ENCODE measurements at regions not wholly inside any gene's neighbourhood (a gene's known extent, or its start where the extent isn't known, plus 50 kb on each side); places are given as distances from the start of the nearest gene placed in this dataset.

DNA sequence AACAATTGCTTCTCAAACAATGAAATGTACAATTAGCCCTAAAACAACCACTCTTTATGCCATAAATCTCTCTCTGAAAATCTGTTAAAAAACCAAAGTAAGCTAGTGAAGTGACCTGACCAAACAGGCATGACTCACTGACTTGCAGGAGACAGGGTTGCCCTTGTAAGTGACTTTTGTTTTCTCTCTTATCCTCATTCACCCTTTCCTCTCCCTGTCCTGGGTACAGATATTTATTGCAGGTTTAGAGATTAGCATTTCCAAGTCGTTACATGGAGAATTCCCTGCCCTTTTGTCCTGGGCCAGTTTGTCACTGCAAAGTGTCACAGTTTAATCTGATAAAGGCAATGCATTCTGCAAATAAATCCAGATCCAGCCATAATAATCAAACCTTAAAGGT lies 484.2 kb downstream of the IRX1 start:
- no peak overlapping the region for H3K27ac ChIP-seq
- TF ChIP-seq, protein P1, sequence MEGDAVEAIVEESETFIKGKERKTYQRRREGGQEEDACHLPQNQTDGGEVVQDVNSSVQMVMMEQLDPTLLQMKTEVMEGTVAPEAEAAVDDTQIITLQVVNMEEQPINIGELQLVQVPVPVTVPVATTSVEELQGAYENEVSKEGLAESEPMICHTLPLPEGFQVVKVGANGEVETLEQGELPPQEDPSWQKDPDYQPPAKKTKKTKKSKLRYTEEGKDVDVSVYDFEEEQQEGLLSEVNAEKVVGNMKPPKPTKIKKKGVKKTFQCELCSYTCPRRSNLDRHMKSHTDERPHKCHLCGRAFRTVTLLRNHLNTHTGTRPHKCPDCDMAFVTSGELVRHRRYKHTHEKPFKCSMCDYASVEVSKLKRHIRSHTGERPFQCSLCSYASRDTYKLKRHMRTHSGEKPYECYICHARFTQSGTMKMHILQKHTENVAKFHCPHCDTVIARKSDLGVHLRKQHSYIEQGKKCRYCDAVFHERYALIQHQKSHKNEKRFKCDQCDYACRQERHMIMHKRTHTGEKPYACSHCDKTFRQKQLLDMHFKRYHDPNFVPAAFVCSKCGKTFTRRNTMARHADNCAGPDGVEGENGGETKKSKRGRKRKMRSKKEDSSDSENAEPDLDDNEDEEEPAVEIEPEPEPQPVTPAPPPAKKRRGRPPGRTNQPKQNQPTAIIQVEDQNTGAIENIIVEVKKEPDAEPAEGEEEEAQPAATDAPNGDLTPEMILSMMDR (IDR thresholded peaks at IDR 0.05), result no peak
- TF ChIP-seq EP300 (IDR thresholded peaks at IDR 0.05) (no peak), POLR2A (IDR thresholded peaks at IDR 0.05) (no peak)
- H3K4me1 ChIP-seq (ENCODE audit: insufficient read depth), result no peaks in the 10 kb centered on the region
- WGBS, 3 donors, result 4 to 22% (median 4%) methylated on average over 1 of the region's 1 CpG
- H3K27me3 ChIP-seq, result no peaks in the 10 kb centered on the region
- no peaks in the 10 kb centered on the region for H3K9me3 ChIP-seq
- DNase-seq, result no peak
- intact Hi-C loops (cut with DNase I), result no loop called here
- H3K4me3 ChIP-seq, result no peak overlapping the region
- no peaks in the 10 kb centered on the region for H3K36me3 ChIP-seq

DNA sequence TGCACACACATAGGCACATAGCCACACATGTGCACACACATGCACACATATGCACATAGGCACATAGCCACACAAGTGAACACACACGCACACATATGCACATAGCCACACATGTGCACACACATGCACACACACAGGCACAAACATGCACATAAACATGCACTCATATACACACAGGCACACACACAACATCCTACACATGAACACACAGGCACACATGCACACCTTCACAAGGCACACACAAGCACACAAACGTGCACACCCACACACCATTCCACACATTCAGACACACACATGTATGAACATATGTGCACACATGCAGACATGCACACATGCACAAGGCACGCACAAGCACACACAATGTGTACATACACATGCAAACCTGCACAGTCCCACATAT lies 484.7 kb downstream of the IRX1 start:
- no peaks in the 10 kb centered on the region for H3K4me1 ChIP-seq (ENCODE audit: insufficient read depth)
- intact Hi-C loops (cut with DNase I), result no loop called here
- 83 to 86% (median 83%) methylated on average over 3 of the region's 3 CpGs for WGBS, 3 donors
- no peak overlapping the region for H3K27ac ChIP-seq
- no peak for DNase-seq
- H3K27me3 ChIP-seq, result no peaks in the 10 kb centered on the region
- no peaks in the 10 kb centered on the region for H3K9me3 ChIP-seq
- no peak overlapping the region for H3K4me3 ChIP-seq
- H3K36me3 ChIP-seq, result no peaks in the 10 kb centered on the region
- TF ChIP-seq EP300 (IDR thresholded peaks at IDR 0.05) (no peak), POLR2A (IDR thresholded peaks at IDR 0.05) (no peak)
- TF ChIP-seq, protein P1 (IDR thresholded peaks at IDR 0.05), result no peak

DNA sequence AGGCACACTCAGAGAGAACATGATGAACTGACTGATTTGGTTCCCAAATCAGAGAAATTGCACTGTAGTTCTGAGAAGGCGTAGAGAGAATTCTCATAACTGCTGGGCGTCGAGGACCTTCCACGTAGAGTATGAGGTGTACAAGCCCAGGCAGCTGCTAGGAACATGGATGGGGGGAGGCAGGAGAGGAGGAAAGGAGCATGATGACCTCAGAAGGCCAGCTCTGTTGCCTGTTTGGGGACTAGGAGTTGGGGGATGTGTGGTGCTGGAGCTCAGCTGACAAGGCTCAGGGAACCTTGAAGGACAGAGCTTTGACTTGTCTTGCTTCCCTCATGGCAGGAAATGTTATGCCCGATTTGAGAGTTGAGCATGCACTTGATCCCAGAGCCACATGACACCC lies 485.4 kb downstream of the IRX1 start:
- no peaks in the 10 kb centered on the region for H3K4me1 ChIP-seq (ENCODE audit: insufficient read depth)

DNA sequence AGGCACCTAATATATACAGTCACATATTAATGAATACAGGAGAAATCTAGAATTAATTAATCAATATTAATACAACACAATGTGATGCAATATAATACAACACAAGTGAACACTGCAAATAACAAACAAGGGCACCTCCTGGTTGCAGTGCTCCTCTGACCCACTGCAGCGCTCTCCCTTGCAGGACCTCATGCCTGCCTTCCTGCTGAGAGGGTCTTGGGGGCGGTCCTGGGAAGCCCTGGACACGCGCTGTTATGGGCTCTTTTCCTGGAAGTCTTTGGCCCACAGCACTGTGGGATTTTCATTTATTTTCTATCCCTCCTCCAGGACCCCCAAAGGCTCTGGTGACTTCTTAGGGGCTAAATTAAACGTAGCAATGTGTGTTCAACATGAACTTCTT lies 485.8 kb downstream of the IRX1 start:
- Histone ChIP-seq H3K4me3 (no peak overlapping the region), H3K36me3 (no peaks in the 10 kb centered on the region), H3K4me1 (ENCODE audit: insufficient read depth) (no peaks in the 10 kb centered on the region), H3K27ac (no peak overlapping the region), H3K27me3 (no peaks in the 10 kb centered on the region), H3K9me3 (no peaks in the 10 kb centered on the region)
- DNase-seq, result no peak
- 56 to 62% (median 61%) methylated on average over 5 of the region's 5 CpGs for WGBS, 3 donors
- intact Hi-C loops (cut with DNase I), result no loop called here
- TF ChIP-seq EP300 (IDR thresholded peaks at IDR 0.05), result no peak
- no peak for TF ChIP-seq POLR2A (IDR thresholded peaks at IDR 0.05)
- TF ChIP-seq, protein P1 (IDR thresholded peaks at IDR 0.05), result no peak

More for the DNA sequence above, 485.4 kb downstream of the IRX1 start:
- no peak for TF ChIP-seq EP300 (IDR thresholded peaks at IDR 0.05)
- TF ChIP-seq, protein P1 (IDR thresholded peaks at IDR 0.05), result no peak
- TF ChIP-seq POLR2A (IDR thresholded peaks at IDR 0.05), result no peak
- 82 to 86% (median 84%) methylated on average over 5 of the region's 5 CpGs for WGBS, 3 donors
- Histone ChIP-seq H3K4me3 (no peak overlapping the region), H3K36me3 (no peaks in the 10 kb centered on the region), H3K9me3 (no peaks in the 10 kb centered on the region), H3K27me3 (no peaks in the 10 kb centered on the region), H3K27ac (no peak overlapping the region)
- intact Hi-C loops (cut with DNase I), result no loop called here
- no peak for DNase-seq

Data from ovary (tissue), 7 donors.